ENCODE measurements at regions not wholly inside any gene's neighbourhood (a gene's known extent, or its start where the extent isn't known, plus 50 kb on each side); places are given as distances from the start of the nearest gene placed in this dataset.

DNA sequence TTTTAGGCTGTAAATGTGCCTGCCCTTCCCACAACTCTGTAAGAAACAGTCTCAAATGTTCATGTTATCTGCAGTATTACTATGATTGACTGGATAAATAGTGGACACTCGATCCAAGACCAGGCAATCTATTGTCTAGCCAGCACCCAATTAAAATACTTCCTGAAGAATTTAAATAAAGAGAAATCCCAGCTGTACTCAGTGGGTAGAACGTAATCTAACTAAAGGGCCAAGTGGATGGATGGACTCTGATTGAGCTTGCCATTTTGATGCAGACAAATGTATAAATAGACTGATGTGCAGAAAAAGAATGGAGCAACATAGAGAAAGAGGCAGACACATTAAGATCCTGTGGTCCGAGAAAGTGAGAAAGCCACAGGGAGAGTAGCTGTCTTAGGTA lies 158.0 kb downstream of the IPMK start:
- Histone ChIP-seq H3K79me2 (ENCODE audit: low read length) (no peaks in the 10 kb centered on the region), H4K20me1 (ENCODE audit: insufficient read depth, low read length) (no peaks in the 10 kb centered on the region), H3K27ac (ENCODE audit: low read length) (no peak overlapping the region), H3K27me3 (ENCODE audit: low read depth, low read length) (no peaks in the 10 kb centered on the region), H2AFZ (ENCODE audit: low read depth, low read length) (no peak overlapping the region), H3K36me3 (replicated peaks; ENCODE audit: low read depth, low read length) (no peaks in the 10 kb centered on the region), H3K9me3 (ENCODE audit: insufficient read depth, low read length) (no peaks in the 10 kb centered on the region), H3K9ac (ENCODE audit: low read length) (no peak overlapping the region), H3K4me3 (ENCODE audit: low read length) (no peak overlapping the region), H3K4me1 (ENCODE audit: low read length) (no peaks in the 10 kb centered on the region), H3K4me2 (ENCODE audit: low read length) (no peak overlapping the region)
- no peak for TF ChIP-seq EZH2phosphoT487 (IDR thresholded peaks at IDR 0.05; ENCODE audit: low read depth)
- TF ChIP-seq, protein P1, sequence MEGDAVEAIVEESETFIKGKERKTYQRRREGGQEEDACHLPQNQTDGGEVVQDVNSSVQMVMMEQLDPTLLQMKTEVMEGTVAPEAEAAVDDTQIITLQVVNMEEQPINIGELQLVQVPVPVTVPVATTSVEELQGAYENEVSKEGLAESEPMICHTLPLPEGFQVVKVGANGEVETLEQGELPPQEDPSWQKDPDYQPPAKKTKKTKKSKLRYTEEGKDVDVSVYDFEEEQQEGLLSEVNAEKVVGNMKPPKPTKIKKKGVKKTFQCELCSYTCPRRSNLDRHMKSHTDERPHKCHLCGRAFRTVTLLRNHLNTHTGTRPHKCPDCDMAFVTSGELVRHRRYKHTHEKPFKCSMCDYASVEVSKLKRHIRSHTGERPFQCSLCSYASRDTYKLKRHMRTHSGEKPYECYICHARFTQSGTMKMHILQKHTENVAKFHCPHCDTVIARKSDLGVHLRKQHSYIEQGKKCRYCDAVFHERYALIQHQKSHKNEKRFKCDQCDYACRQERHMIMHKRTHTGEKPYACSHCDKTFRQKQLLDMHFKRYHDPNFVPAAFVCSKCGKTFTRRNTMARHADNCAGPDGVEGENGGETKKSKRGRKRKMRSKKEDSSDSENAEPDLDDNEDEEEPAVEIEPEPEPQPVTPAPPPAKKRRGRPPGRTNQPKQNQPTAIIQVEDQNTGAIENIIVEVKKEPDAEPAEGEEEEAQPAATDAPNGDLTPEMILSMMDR (IDR thresholded peaks at IDR 0.05; ENCODE audit: low read depth, low read length) = no peak

DNA sequence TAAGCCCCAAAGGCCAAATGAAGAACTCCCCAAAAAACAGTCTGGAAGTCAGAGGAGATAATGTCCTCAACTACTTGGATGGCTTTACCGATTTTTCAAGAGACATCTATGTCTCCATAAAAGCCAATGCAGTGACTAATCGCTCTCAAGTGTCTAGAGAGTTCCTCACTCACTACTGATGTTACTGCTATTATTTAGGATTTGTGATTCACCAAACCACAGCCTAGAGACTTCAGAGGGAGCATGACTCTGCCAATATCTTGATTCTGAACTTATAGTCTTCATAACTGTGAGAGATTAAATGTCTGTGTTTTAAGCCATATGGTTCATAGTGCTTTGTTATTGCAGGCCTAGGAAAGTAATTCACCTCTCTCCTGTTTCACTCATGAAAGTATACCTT lies 160.2 kb downstream of the IPMK start:
- Histone ChIP-seq H3K4me3 (ENCODE audit: low read length) (no peak overlapping the region), H2AFZ (ENCODE audit: low read depth, low read length) (no peak overlapping the region), H3K9me3 (ENCODE audit: insufficient read depth, low read length) (no peaks in the 10 kb centered on the region), H3K79me2 (ENCODE audit: low read length) (no peaks in the 10 kb centered on the region), H3K4me1 (ENCODE audit: low read length) (no peaks in the 10 kb centered on the region), H3K36me3 (replicated peaks; ENCODE audit: low read depth, low read length) (no peaks in the 10 kb centered on the region), H4K20me1 (ENCODE audit: insufficient read depth, low read length) (no peaks in the 10 kb centered on the region), H3K4me2 (ENCODE audit: low read length) (no peak overlapping the region), H3K9ac (ENCODE audit: low read length) (no peak overlapping the region), H3K27me3 (ENCODE audit: low read depth, low read length) (no peaks in the 10 kb centered on the region), H3K27ac (ENCODE audit: low read length) (no peak overlapping the region)
- TF ChIP-seq, protein P1 (IDR thresholded peaks at IDR 0.05; ENCODE audit: low read depth, low read length) = no peak
- no peak for TF ChIP-seq EZH2phosphoT487 (IDR thresholded peaks at IDR 0.05; ENCODE audit: low read depth)

DNA sequence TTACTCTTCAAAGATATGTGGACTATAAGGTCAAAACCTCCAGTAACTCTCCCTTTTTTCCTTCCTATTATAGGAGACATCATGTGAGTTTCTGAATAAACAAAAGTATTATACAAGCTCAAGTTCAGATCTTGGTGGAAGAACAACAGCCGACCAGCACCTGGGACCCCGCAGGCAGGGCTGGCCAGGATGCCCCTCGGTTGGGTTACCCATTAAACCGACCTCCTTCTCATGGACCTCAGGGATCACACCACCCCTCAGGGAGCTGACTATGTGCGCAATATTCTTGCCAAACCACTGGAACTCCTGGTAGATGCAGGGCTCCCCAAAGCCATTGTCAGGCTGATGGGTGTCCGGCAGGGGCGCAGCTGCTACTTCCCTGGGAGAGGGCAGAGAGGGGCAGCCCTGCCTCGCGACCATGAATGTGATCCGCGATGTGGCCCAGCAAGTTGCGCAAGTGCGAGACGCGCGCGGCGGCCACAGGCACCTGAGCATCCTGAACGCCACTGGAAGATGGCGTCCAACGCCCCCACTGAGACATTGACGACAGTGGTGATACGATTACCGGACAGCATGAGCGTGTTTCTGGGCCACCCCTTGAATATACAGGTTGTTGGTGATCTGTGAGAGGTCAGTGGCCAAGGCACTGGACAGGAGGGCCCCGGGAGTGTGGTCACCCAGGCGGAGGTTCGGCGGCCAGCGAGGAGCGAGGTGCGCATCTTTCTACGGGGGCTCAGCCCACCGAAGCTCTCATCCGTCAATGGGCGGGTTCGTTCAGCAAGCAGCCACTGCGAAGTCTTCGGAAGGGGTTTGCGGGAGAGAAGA lies 161.3 kb downstream of the IPMK start:
- H3K4me2 ChIP-seq (ENCODE audit: low read length) = no peak overlapping the region

DNA sequence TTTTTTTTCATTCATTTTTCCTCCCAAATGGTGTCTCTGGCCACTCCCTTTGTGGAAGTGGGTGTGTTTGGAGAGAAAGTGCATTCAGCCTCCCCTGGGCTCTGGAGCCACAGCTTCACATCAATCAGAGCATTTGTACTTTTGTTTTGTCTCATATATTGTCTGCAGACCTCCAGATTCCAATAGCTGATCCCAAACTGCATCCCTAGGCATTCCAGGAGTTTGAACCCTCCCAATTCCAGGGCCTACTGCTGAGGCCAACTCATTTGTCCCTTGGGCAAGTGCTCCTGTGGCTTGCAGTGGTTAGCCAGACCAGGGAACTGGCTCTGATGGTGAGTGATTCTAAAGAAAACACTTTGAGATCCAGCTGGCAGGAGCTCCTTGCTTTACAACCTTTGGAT lies 163.3 kb downstream of the IPMK start:
- Histone ChIP-seq H3K27ac (ENCODE audit: low read length) (no peak overlapping the region), H4K20me1 (ENCODE audit: insufficient read depth, low read length) (no peaks in the 10 kb centered on the region), H3K4me2 (ENCODE audit: low read length) (no peak overlapping the region), H3K9me3 (ENCODE audit: insufficient read depth, low read length) (no peaks in the 10 kb centered on the region), H3K4me3 (ENCODE audit: low read length) (no peak overlapping the region), H3K27me3 (ENCODE audit: low read depth, low read length) (no peaks in the 10 kb centered on the region), H3K9ac (ENCODE audit: low read length) (no peak overlapping the region), H3K36me3 (replicated peaks; ENCODE audit: low read depth, low read length) (no peaks in the 10 kb centered on the region), H3K79me2 (ENCODE audit: low read length) (no peaks in the 10 kb centered on the region), H3K4me1 (ENCODE audit: low read length) (no peaks in the 10 kb centered on the region), H2AFZ (ENCODE audit: low read depth, low read length) (no peak overlapping the region)
- TF ChIP-seq EZH2phosphoT487 (IDR thresholded peaks at IDR 0.05; ENCODE audit: low read depth) = no peak
- TF ChIP-seq, protein P1 (IDR thresholded peaks at IDR 0.05; ENCODE audit: low read depth, low read length) = no peak

More for the DNA sequence above, 161.3 kb downstream of the IPMK start:
- H3K9ac ChIP-seq (ENCODE audit: low read length) = no peak overlapping the region
- H3K9me3 ChIP-seq (ENCODE audit: insufficient read depth, low read length) = no peaks in the 10 kb centered on the region
- H3K27ac ChIP-seq (ENCODE audit: low read length) = no peak overlapping the region
- no peaks in the 10 kb centered on the region for H3K36me3 ChIP-seq (replicated peaks; ENCODE audit: low read depth, low read length)
- no peak overlapping the region for H3K4me3 ChIP-seq (ENCODE audit: low read length)
- H4K20me1 ChIP-seq (ENCODE audit: insufficient read depth, low read length) = no peaks in the 10 kb centered on the region
- H2AFZ ChIP-seq (ENCODE audit: low read depth, low read length) = no peak overlapping the region
- TF ChIP-seq EZH2phosphoT487 (IDR thresholded peaks at IDR 0.05; ENCODE audit: low read depth) = no peak
- H3K27me3 ChIP-seq (ENCODE audit: low read depth, low read length) = no peaks in the 10 kb centered on the region
- no peaks in the 10 kb centered on the region for H3K79me2 ChIP-seq (ENCODE audit: low read length)
- H3K4me1 ChIP-seq (ENCODE audit: low read length) = no peaks in the 10 kb centered on the region

All from OCI-LY3 (cell line).